ENCODE measurements at regions not wholly inside any gene's neighbourhood (a gene's known extent, or its start where the extent isn't known, plus 50 kb on each side); places are given as distances from the start of the nearest gene placed in this dataset.

DNA sequence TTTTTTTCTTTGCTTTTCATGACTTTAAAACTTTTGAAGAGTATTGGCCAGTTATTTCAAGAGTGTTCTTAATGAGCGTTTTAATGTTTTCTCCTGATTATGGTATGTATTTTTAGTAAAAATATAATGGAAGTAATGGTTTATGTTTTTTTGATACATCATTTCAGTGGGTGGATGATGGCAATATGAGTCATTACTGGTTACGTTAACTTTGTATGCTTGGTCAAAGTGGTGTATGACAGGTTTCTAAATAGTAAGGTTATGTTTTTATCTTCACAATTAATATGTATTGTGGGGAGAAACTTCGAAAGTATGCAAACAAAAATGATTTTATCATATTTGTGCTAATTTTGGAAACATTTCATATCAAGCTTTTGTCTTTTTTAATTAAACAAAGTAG lies 176.7 kb upstream of the PRDM9 start:
- no TSS peak for BruUV-seq (replicated peaks)
- H3K4me1 ChIP-seq (replicated peaks; ENCODE audit: insufficient read depth), result no peaks in the 10 kb centered on the region
- H3K36me3 ChIP-seq (ENCODE audit: low read depth), result no peaks in the 10 kb centered on the region
- no peak overlapping the region for H2AFZ ChIP-seq
- no peaks in the 10 kb centered on the region for H3K27me3 ChIP-seq (ENCODE audit: insufficient read depth, low read depth)
- intact Hi-C loops (cut with micrococcal nuclease; ENCODE audit: unreplicated experiment), result loop anchor here (10.0 kb wide), 1 partner anchor 474 kb away; no protein-coding TSS in a partner anchor
- ChIA-PET POLR2A (ENCODE audit: unreplicated experiment) (no interaction called here), CTCF (interaction anchor here (0.6 kb wide), 1 partner anchor 1314 kb away, joined by 4 read pairs; the partner anchor contains the start of gene CDH10)
- TF ChIP-seq EZH2 (IDR thresholded peaks at IDR 0.05; ENCODE audit: low read depth), result no peak
- TF ChIP-seq, protein P1, sequence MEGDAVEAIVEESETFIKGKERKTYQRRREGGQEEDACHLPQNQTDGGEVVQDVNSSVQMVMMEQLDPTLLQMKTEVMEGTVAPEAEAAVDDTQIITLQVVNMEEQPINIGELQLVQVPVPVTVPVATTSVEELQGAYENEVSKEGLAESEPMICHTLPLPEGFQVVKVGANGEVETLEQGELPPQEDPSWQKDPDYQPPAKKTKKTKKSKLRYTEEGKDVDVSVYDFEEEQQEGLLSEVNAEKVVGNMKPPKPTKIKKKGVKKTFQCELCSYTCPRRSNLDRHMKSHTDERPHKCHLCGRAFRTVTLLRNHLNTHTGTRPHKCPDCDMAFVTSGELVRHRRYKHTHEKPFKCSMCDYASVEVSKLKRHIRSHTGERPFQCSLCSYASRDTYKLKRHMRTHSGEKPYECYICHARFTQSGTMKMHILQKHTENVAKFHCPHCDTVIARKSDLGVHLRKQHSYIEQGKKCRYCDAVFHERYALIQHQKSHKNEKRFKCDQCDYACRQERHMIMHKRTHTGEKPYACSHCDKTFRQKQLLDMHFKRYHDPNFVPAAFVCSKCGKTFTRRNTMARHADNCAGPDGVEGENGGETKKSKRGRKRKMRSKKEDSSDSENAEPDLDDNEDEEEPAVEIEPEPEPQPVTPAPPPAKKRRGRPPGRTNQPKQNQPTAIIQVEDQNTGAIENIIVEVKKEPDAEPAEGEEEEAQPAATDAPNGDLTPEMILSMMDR (conservative IDR thresholded peaks at IDR 0.05), result no peak
- no peak overlapping the region for H3K27ac ChIP-seq
- 0 out of 2 replicates have a peak, but pooled peaks cover 4% of the 10 kb centered on the region for H3K9me2 ChIP-seq (ENCODE audit: insufficient read depth)
- no peaks in the 10 kb centered on the region for H3K9me3 ChIP-seq (ENCODE audit: insufficient read depth, low read depth)
- H4K20me1 ChIP-seq (ENCODE audit: insufficient read depth), result no peaks in the 10 kb centered on the region
- no peak for DNase-seq
- no peaks in the 10 kb centered on the region for H3F3A ChIP-seq (ENCODE audit: insufficient read depth, low read depth)
- no peak overlapping the region for H3K4me2 ChIP-seq
- H3K79me2 ChIP-seq (ENCODE audit: low read depth), result no peaks in the 10 kb centered on the region
- no peak overlapping the region for H3K4me3 ChIP-seq

DNA sequence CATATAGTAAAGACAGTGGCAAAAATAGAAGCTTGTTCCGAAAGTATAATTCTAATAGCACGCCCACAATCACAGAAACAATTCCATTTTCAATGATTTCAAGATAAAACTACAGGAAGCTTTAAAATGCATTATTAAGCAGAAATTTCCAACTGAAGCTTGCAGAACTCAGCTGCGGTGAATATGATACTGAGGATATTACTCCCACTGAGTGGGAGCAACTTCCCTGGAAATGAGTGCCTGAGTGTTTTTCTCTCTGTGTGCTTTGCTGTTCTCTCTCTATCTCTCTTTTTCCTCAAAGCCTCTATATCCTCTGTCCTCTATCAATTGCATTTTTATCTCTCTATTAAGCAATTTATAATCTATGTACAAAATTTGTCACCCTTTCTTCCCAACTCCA lies 187.5 kb upstream of the PRDM9 start:
- ChIA-PET POLR2A (ENCODE audit: unreplicated experiment) (no interaction called here), CTCF (no interaction called here)
- H3K79me2 ChIP-seq (ENCODE audit: low read depth), result no peaks in the 10 kb centered on the region
- H3K9me2 ChIP-seq (ENCODE audit: insufficient read depth), result no peaks in the 10 kb centered on the region
- no peaks in the 10 kb centered on the region for H3K27me3 ChIP-seq (ENCODE audit: insufficient read depth, low read depth)
- no TSS peak for BruUV-seq (replicated peaks)
- H3K27ac ChIP-seq, result no peak overlapping the region
- no peak overlapping the region for H3K4me2 ChIP-seq
- no peak for DNase-seq
- intact Hi-C loops (cut with micrococcal nuclease; ENCODE audit: unreplicated experiment), result no loop called here
- no peaks in the 10 kb centered on the region for H3F3A ChIP-seq (ENCODE audit: insufficient read depth, low read depth)
- no peaks in the 10 kb centered on the region for H3K9me3 ChIP-seq (ENCODE audit: insufficient read depth, low read depth)
- TF ChIP-seq, protein P1 (conservative IDR thresholded peaks at IDR 0.05), result no peak
- no peak for TF ChIP-seq EZH2 (IDR thresholded peaks at IDR 0.05; ENCODE audit: low read depth)
- no peaks in the 10 kb centered on the region for H3K36me3 ChIP-seq (ENCODE audit: low read depth)
- H3K4me3 ChIP-seq, result no peak overlapping the region
- no peaks in the 10 kb centered on the region for H4K20me1 ChIP-seq (ENCODE audit: insufficient read depth)
- H2AFZ ChIP-seq, result no peak overlapping the region
- H3K4me1 ChIP-seq (replicated peaks; ENCODE audit: insufficient read depth), result no peaks in the 10 kb centered on the region

DNA sequence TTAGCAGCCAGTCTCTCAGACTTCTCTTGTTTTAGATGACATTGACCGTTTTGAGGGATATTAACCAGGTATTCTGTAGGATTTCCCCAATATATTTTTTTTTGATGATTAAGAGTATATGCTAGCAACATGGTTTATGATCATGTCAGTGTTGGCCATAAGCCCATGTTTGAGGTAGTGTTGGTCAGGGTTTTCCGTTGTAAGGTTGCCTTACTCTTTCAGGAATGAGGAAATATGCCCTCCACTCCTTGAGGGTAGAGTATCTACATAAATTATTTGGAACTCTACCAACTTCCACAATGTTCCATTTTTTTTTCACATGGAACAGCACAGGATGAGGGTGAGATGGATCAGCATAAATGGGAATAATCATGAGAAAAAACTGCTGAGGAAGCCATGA lies 188.4 kb upstream of the PRDM9 start:
- H4K20me1 ChIP-seq (ENCODE audit: insufficient read depth), result no peaks in the 10 kb centered on the region
- 0 out of 2 replicates have a peak overlapping the region, but pooled peaks have one; percentile 15 for H2AFZ ChIP-seq
- H3K4me3 ChIP-seq, result no peak overlapping the region
- H3F3A ChIP-seq (ENCODE audit: insufficient read depth, low read depth), result no peaks in the 10 kb centered on the region
- no peaks in the 10 kb centered on the region for H3K27me3 ChIP-seq (ENCODE audit: insufficient read depth, low read depth)
- H3K9me2 ChIP-seq (ENCODE audit: insufficient read depth), result no peaks in the 10 kb centered on the region
- no peaks in the 10 kb centered on the region for H3K79me2 ChIP-seq (ENCODE audit: low read depth)
- CTCF ChIA-PET, result no interaction called here
- no peak for DNase-seq
- TF ChIP-seq EZH2 (IDR thresholded peaks at IDR 0.05; ENCODE audit: low read depth), result no peak
- TF ChIP-seq, protein P1 (conservative IDR thresholded peaks at IDR 0.05), result no peak
- no peaks in the 10 kb centered on the region for H3K4me1 ChIP-seq (replicated peaks; ENCODE audit: insufficient read depth)
- H3K27ac ChIP-seq, result no peak overlapping the region
- no peaks in the 10 kb centered on the region for H3K9me3 ChIP-seq (ENCODE audit: insufficient read depth, low read depth)
- intact Hi-C loops (cut with micrococcal nuclease; ENCODE audit: unreplicated experiment), result no loop called here
- no TSS peak for BruUV-seq (replicated peaks)
- H3K36me3 ChIP-seq (ENCODE audit: low read depth), result no peaks in the 10 kb centered on the region
- POLR2A ChIA-PET (ENCODE audit: unreplicated experiment), result no interaction called here
- no peak overlapping the region for H3K4me2 ChIP-seq

Measured in PC-9 (cell line).